Gastrocnemius medialis (tissue), 4 donors: ENCODE measurements at regions not wholly inside any gene's neighbourhood (a gene's known extent, or its start where the extent isn't known, plus 50 kb on each side); places are given as distances from the start of the nearest gene placed in this dataset.

Experiments
- CTCF ChIP-seq, 5 experiments: fragments of 450-650 bp in 3 of 5; fragments of 200-600 bp in 2 of 5; sonication (generic) in 2 of 5; IDR thresholded peaks in 4 of 5; conservative IDR thresholded peaks in 1 of 5; 1 replicate in 4 of 5; 2 replicates in 1 of 5; pipeline ENCODE4 v1.5.1; 2016 to 2019; ENCODE audit warnings: antibody characterized with exemption in 5 of 5, mild to moderate bottlenecking in 3 of 5, moderate library complexity in 3 of 5
- POLR2A ChIP-seq, 2 donors: fragments of 450-650 bp; IDR thresholded peaks; one replicate each; pipeline ENCODE4 v1.6.1; 2017; ENCODE audit warnings: antibody characterized with exemption in 2 of 2, mild to moderate bottlenecking in 2 of 2, moderate library complexity in 2 of 2

GRCh38 chr13:42487221-42487620, 86.7 kb upstream of the TNFSF11 start:
- TF ChIP-seq CTCF (IDR thresholded peaks at IDR 0.05 in 4 of 5, conservative IDR thresholded peaks at IDR 0.05 in 1 of 5) (no peak), POLR2A (IDR thresholded peaks at IDR 0.05) (no peak)
